A172 (cell line): ENCODE measurements at regions not wholly inside any gene's neighbourhood (a gene's known extent, or its start where the extent isn't known, plus 50 kb on each side); places are given as distances from the start of the nearest gene placed in this dataset.

Experiments
- DNase-seq: peaks from one replicate; pipeline ENCODE4 v3.0.0-alpha.2; 2015; ENCODE audit warnings: low spot score

DNA sequence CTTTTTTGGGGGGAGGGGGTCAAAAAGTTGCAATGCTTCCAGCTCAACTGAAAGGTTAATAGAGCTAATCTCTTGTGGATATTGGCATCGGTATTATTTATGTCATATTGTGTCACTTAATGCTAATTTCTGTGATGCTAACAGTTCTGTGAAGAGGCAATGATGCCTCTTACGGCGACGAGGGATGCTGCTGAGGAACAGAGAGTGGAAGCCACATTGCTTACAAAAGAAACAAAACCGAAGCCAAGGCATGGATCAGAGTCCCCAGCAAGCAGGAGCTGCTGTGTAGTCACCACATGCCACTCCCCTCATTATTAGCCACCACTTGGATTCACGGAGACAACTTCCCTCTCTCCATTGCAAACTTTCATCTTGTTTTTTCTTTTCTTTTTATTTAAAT is 536.5 kb upstream of the MGMT start:
- DNase-seq = no peak

- DNase-seq = no peak
These were observed 534.8 kb upstream of the MGMT start for GRCh38 chr10:128932071-128932820.

GRCh38 chr10:128934492-128934891 is 532.5 kb upstream of the MGMT start:
- no peak for DNase-seq

DNA sequence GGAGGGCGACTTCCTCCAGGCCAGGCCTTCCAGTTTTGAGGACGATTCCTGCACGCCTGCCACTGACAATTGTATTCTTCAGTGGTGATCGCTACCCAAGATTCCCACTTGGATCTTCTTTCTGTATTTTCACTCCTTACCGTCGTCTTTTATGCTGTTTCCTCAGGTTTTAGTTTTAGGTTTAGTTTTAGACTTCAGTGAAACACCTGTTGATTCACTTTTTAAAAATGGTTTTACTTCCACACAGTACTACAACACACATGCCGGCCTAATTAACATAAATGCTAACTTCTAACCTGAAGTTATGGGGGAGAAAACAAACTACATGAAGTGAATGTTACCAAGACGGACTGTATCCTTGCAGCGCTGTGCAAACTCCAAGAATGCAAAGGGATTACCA is 530.6 kb upstream of the MGMT start:
- DNase-seq = no peak

- DNase-seq = no peak
These were observed 528.5 kb upstream of the MGMT start for GRCh38 chr10:128938558-128938957.

GRCh38 chr10:128940081-128940480 is 527.0 kb upstream of the MGMT start:
- DNase-seq = no peak

DNA sequence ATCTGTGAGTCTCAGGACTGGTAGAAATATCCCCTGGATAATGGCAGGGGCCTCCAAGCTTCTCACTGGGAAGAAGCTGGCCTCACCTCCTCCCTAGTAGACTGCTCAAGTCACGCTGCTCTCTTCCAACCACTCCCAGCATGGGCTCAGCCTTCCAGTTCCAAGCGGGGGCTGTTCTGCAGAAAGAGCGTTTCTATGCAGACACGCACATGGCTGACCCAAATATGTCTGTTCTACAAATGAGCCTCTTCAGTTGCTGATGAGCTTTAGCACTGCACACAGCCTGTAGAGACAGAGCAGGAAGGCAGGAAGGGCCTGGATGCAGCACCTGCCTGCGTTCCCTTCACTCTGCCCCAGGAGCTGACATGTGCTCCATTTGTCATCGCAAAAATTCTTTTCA is 523.9 kb upstream of the MGMT start:
- no peak for DNase-seq

DNA sequence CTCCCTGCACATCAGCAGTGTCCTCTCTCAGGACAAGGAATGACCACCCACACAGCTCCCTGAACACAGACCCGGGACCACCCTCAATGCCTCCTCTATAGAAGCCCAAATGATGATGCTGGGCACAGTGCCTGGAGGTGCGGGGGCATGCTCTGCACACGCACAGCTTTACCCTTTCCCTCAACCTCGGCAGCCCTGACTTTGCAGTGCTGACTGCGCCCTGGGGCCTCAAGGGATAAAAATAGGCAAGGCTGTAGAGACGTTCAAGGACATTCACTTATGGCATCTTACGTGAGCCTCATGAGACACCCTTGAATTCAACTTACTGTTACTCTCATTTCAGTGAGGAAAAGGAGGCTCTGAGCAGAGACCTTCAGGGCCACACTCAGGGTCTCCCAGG is 521.6 kb upstream of the MGMT start:
- no peak for DNase-seq

DNA sequence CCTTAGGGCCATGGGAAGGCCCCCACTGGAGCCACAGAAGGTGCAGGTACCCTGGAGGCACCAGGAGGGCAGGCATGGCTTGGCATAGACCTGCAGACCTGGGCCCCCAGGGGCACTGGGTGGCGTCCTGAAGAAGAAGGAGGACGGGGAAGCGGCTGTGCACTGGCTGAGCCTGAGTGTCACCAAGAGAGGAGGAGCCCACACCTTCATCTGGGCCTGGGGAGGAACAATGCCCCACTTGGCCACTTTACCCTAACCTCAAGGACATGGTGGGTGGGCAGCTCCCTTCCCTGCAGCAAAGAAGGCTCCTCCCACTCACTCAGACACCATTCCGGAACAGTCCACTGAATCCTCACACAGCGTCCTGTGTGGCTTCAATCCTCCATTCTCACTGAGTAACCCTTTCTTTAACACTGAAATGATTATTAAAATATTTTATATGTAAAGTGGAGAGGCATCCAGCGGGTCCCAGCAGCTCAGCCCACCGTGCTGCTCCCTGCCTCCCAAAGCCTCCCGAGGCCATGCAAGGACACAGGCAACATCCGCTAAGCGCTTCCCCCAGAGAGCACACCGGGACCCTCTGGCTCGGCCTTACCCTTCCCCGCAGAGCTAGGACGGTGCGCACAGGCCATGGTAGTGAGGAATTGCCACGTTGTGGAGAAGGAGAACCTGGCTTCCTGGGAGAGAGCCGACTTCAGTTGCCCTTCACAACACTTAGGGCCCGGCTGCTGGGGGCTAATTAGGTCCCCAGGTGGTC is 516.7 kb upstream of the MGMT start:
- no peak for DNase-seq

DNA sequence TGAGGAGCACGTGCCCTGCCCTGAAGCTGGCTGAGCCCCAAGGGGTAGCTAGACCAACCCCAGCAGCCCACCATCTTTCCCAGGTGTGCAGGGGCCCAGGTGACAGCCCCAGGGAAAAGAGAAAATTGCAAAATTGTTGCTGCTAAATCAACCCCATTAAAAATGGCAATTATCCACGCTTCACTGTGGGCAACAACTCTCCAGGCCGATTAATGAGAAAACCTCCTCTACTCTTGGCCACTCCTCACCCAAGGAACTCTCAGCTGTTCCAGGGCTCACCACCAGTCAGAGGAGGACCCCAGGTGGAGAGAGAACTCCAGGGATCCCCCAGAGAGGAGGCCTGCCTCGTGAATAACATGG is 516.1 kb upstream of the MGMT start:
- no peak for DNase-seq

DNA sequence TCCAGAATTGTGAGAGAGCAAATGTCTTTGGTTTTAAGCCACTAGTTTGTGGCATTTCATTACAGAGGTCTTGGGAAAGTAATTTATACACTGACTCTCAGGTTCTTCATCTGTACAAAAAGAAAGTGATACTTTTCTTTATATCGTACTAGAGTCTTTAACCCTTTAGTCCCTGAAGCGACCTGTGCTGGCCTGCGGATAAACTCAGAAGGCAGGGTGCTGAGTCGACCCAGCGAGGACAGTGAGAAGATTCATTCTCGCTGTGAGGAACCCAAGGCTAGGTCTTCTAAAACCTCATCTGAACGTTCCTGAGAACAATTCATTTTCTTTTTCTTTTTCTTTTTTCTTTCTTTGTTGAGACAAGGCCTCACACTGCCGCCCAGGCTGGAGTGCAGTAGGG is 514.2 kb upstream of the MGMT start:
- DNase-seq = no peak

DNA sequence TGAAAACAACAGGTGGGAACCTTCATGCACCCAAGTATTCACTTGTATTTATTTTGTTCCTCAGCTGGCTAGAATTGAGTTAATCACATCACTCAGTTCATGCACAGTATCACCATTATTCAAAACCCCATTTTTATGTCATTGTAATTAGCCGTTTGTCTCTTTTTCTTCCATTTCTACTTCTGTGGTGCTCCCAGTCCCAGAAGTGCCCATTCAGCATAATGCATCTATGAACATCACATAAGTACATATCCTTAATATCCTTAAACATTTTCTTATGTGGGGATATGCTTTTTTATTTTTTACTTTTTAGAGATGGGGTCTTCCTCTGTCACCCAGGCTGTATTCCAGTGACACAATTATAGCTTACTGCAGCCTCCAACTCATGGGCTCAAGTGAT is 510.9 kb upstream of the MGMT start:
- DNase-seq = no peak

GRCh38 chr10:128957221-128957620 is 509.8 kb upstream of the MGMT start:
- no peak for DNase-seq

- no peak for DNase-seq
These were observed 508.0 kb upstream of the MGMT start for GRCh38 chr10:128958834-128959690.

DNA sequence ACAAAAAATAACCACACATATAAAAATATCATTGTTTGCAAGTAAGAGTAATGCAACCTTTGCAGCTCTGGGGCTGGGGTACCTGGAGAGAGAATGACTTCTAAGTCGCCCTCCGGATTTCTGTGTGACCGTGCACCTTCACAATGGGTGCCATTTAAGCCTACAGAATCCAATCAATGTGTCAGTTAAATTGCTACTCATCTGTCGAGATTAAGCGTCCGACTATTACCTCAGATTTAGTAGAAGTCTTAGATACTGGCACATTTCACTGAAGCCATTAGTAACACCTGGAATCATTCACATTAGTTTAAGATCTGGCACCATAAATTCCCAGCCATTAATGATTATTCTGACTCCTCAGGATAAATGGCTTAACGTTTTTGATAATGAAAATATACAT is 507.3 kb upstream of the MGMT start:
- no peak for DNase-seq

DNA sequence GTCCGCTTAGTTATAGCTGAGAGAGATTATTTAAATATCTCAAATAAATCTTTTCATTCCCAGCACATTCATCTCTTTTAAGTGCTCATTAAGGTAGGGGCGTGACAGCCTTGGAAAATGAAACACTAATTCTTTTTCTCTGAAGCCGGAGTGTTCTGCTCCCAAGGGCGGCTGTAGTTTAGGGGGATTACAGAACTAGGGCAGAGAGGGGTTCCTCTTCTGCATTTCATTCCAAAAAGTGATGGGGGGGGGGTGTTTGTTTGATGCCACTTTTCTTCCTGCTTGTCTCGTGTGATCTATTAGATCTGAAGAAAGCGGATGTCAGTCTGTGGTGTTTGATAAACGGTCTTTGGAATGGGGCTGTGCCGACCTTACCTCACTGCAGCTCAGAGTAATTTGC is 506.5 kb upstream of the MGMT start:
- DNase-seq = no peak

DNA sequence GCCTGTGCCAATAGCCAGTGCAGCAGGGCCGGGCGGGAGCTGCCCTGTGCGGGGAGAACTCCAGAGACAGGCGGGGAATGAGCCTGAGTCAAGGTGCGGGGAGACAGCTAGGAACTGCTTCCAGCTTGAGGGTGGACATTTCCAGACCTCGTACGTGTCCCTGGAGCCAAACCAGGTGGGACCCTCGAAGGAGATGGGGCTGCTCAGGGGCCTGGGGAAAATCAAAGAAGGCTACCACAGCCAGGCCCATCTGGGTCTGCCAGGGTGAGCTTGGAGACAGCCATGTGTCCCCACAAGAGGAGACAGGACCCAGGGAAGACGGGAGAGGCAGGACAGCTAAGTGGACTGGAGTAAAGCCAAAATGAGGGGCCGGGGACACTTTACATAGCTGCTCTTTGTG is 504.9 kb upstream of the MGMT start:
- no peak for DNase-seq

- no peak for DNase-seq
These were observed 503.6 kb upstream of the MGMT start for GRCh38 chr10:128963211-128964099.

DNA sequence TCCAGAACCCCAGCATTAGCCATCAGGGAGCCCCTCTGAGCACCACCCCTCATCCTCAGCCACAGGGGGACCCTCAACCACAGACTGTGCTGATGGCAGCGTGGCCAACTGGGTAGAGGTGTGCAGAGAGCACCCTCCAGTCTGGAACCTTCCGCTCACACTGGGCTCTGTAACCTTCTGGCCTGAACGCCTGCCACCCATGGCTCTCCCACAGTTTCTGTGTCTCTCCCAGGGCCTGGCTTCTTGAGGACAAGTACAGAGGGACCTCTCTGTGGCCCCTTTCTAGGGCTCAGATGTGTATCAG is 503.0 kb upstream of the MGMT start:
- no peak for DNase-seq

DNA sequence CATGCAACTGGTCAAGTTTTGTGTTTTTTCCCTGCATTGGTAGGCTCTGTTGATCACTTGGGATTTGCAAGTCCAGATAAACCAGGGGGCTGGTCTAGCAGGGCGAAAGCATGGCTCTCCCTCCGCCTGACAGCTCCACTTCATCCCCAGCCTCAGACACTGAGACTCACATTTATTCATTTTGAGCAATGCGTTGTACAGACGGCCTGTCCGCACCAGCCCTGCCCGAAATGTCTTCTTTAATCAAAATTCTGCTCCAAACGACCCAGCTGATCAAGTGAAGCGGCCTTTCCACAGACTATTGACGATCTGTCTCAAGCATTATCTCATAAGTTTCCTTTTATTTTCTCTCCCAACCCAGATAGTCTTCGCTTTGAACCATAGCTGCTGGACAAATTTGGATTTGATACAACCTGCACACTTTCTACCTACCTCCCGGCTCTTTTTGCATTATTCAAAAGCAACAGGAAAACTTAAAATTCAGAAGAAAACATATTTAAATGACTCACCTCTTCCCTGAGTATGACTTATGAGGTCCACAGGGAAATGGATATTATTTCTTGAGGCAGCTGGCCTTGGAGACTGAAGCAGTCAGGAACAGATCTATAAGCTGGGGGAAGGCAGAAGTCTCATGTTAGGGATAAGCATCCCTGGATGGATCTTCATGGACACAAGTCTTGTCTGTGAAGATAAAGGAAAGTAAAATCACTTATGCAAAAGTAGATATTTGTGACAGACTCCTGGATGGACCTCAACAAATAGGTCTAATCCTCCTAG is 498.9 kb upstream of the MGMT start:
- no peak for DNase-seq

DNA sequence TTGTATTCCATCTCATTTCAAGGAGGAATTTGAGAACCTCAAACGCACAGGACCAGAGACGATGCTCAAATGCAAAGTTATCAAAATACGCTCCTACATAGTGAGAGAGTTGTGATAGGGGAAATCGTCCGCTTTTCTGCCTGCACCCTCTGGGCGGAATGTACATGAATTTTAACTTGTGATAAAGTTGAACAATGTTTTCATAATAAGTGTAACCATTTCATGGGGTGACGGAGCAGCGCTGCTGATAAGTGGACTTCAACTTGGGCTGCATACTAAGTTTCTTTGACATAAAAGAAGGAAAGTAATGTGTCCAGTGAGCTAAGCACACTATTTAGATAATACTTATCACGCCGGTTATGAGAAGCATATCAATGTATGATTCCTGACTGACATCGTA is 497.5 kb upstream of the MGMT start:
- no peak for DNase-seq
